ENCODE measurements at regions not wholly inside any gene's neighbourhood (a gene's known extent, or its start where the extent isn't known, plus 50 kb on each side); places are given as distances from the start of the nearest gene placed in this dataset.
"Not testable (repeated sequence)": the region's sequence is repeated elsewhere in the genome, so short reads cannot be mapped to it uniquely, and the experiment has no call there.

GRCh38 chr10:90218846-90219245, 517.5 kb downstream of the KIF20B start:
- Histone ChIP-seq H3K9me3 (ENCODE audit: control insufficient read depth, low read length) (no peaks in the 10 kb centered on the region), H3K4me3 (ENCODE audit: insufficient read depth, low read depth, low read length, poor library complexity, severe bottlenecking) (no peak overlapping the region), H3K27ac (ENCODE audit: insufficient read depth, low read length, poor library complexity, severe bottlenecking) (no peak overlapping the region), H3K36me3 (ENCODE audit: control insufficient read depth, insufficient read depth, low read length) (no peaks in the 10 kb centered on the region), H3K27me3 (replicated peaks; ENCODE audit: control insufficient read depth, insufficient read depth, low read length, poor library complexity, severe bottlenecking) (no peaks in the 10 kb centered on the region), H3K4me1 (ENCODE audit: control insufficient read depth, insufficient read depth, low read length, poor library complexity, severe bottlenecking) (no peaks in the 10 kb centered on the region)
- DNase-seq: no peak

- H3K36me3 ChIP-seq (ENCODE audit: control insufficient read depth, insufficient read depth, low read length): no peaks in the 10 kb centered on the region
- H3K4me1 ChIP-seq (ENCODE audit: control insufficient read depth, insufficient read depth, low read length, poor library complexity, severe bottlenecking): no peaks in the 10 kb centered on the region
- no peak overlapping the region for H3K27ac ChIP-seq (ENCODE audit: insufficient read depth, low read length, poor library complexity, severe bottlenecking)
- H3K4me3 ChIP-seq (ENCODE audit: insufficient read depth, low read depth, low read length, poor library complexity, severe bottlenecking): no peak overlapping the region
- no peak for DNase-seq
- H3K9me3 ChIP-seq (ENCODE audit: control insufficient read depth, low read length): no peaks in the 10 kb centered on the region
- no peaks in the 10 kb centered on the region for H3K27me3 ChIP-seq (replicated peaks; ENCODE audit: control insufficient read depth, insufficient read depth, low read length, poor library complexity, severe bottlenecking)
Measured at GRCh38 chr10:90222372-90222771, 521.0 kb downstream of the KIF20B start.

- no peak for DNase-seq
- Histone ChIP-seq H3K4me1 (ENCODE audit: control insufficient read depth, insufficient read depth, low read length, poor library complexity, severe bottlenecking) (no peaks in the 10 kb centered on the region), H3K4me3 (ENCODE audit: insufficient read depth, low read depth, low read length, poor library complexity, severe bottlenecking) (no peak overlapping the region), H3K27ac (ENCODE audit: insufficient read depth, low read length, poor library complexity, severe bottlenecking) (no peak overlapping the region), H3K36me3 (ENCODE audit: control insufficient read depth, insufficient read depth, low read length) (no peaks in the 10 kb centered on the region), H3K27me3 (replicated peaks; ENCODE audit: control insufficient read depth, insufficient read depth, low read length, poor library complexity, severe bottlenecking) (no peaks in the 10 kb centered on the region), H3K9me3 (ENCODE audit: control insufficient read depth, low read length) (no peaks in the 10 kb centered on the region)
Measured at GRCh38 chr10:90222939-90223338, 521.5 kb downstream of the KIF20B start.

- Histone ChIP-seq H3K27ac (ENCODE audit: insufficient read depth, low read length, poor library complexity, severe bottlenecking) (no peak overlapping the region), H3K27me3 (replicated peaks; ENCODE audit: control insufficient read depth, insufficient read depth, low read length, poor library complexity, severe bottlenecking) (no peaks in the 10 kb centered on the region), H3K36me3 (ENCODE audit: control insufficient read depth, insufficient read depth, low read length) (no peaks in the 10 kb centered on the region), H3K9me3 (ENCODE audit: control insufficient read depth, low read length) (no peaks in the 10 kb centered on the region), H3K4me1 (ENCODE audit: control insufficient read depth, insufficient read depth, low read length, poor library complexity, severe bottlenecking) (no peaks in the 10 kb centered on the region), H3K4me3 (ENCODE audit: insufficient read depth, low read depth, low read length, poor library complexity, severe bottlenecking) (no peak overlapping the region)
- DNase-seq: no peak
Measured at GRCh38 chr10:90224791-90225566, 523.6 kb downstream of the KIF20B start.

GRCh38 chr10:90226517-90226916, 525.1 kb downstream of the KIF20B start:
- no peaks in the 10 kb centered on the region for H3K9me3 ChIP-seq (ENCODE audit: control insufficient read depth, low read length)
- no peaks in the 10 kb centered on the region for H3K4me1 ChIP-seq (ENCODE audit: control insufficient read depth, insufficient read depth, low read length, poor library complexity, severe bottlenecking)
- no peak overlapping the region for H3K27ac ChIP-seq (ENCODE audit: insufficient read depth, low read length, poor library complexity, severe bottlenecking)
- H3K36me3 ChIP-seq (ENCODE audit: control insufficient read depth, insufficient read depth, low read length): no peaks in the 10 kb centered on the region
- no peak overlapping the region for H3K4me3 ChIP-seq (ENCODE audit: insufficient read depth, low read depth, low read length, poor library complexity, severe bottlenecking)
- DNase-seq: no peak
- H3K27me3 ChIP-seq (replicated peaks; ENCODE audit: control insufficient read depth, insufficient read depth, low read length, poor library complexity, severe bottlenecking): no peaks in the 10 kb centered on the region

GRCh38 chr10:90227217-90227656, 525.8 kb downstream of the KIF20B start:
- Histone ChIP-seq H3K36me3 (ENCODE audit: control insufficient read depth, insufficient read depth, low read length) (no peaks in the 10 kb centered on the region), H3K4me3 (ENCODE audit: insufficient read depth, low read depth, low read length, poor library complexity, severe bottlenecking) (no peak overlapping the region), H3K9me3 (ENCODE audit: control insufficient read depth, low read length) (no peaks in the 10 kb centered on the region), H3K27ac (ENCODE audit: insufficient read depth, low read length, poor library complexity, severe bottlenecking) (no peak overlapping the region), H3K4me1 (ENCODE audit: control insufficient read depth, insufficient read depth, low read length, poor library complexity, severe bottlenecking) (no peaks in the 10 kb centered on the region), H3K27me3 (replicated peaks; ENCODE audit: control insufficient read depth, insufficient read depth, low read length, poor library complexity, severe bottlenecking) (no peaks in the 10 kb centered on the region)
- no peak for DNase-seq

- Histone ChIP-seq H3K36me3 (ENCODE audit: control insufficient read depth, insufficient read depth, low read length) (no peaks in the 10 kb centered on the region), H3K27me3 (replicated peaks; ENCODE audit: control insufficient read depth, insufficient read depth, low read length, poor library complexity, severe bottlenecking) (no peaks in the 10 kb centered on the region), H3K4me3 (ENCODE audit: insufficient read depth, low read depth, low read length, poor library complexity, severe bottlenecking) (no peak overlapping the region), H3K9me3 (ENCODE audit: control insufficient read depth, low read length) (no peaks in the 10 kb centered on the region), H3K27ac (ENCODE audit: insufficient read depth, low read length, poor library complexity, severe bottlenecking) (no peak overlapping the region), H3K4me1 (ENCODE audit: control insufficient read depth, insufficient read depth, low read length, poor library complexity, severe bottlenecking) (no peaks in the 10 kb centered on the region)
- DNase-seq: no peak
Measured at GRCh38 chr10:90227786-90228185, 526.4 kb downstream of the KIF20B start.

- H3K9me3 ChIP-seq (ENCODE audit: control insufficient read depth, low read length): no peaks in the 10 kb centered on the region
- no peak for DNase-seq
- no peaks in the 10 kb centered on the region for H3K27me3 ChIP-seq (replicated peaks; ENCODE audit: control insufficient read depth, insufficient read depth, low read length, poor library complexity, severe bottlenecking)
- H3K27ac ChIP-seq (ENCODE audit: insufficient read depth, low read length, poor library complexity, severe bottlenecking): no peak overlapping the region
- no peaks in the 10 kb centered on the region for H3K36me3 ChIP-seq (ENCODE audit: control insufficient read depth, insufficient read depth, low read length)
- H3K4me1 ChIP-seq (ENCODE audit: control insufficient read depth, insufficient read depth, low read length, poor library complexity, severe bottlenecking): no peaks in the 10 kb centered on the region
- H3K4me3 ChIP-seq (ENCODE audit: insufficient read depth, low read depth, low read length, poor library complexity, severe bottlenecking): no peak overlapping the region
Measured at GRCh38 chr10:90229486-90229885, 528.1 kb downstream of the KIF20B start.

- H3K27ac ChIP-seq (ENCODE audit: insufficient read depth, low read length, poor library complexity, severe bottlenecking); H3K9me3 ChIP-seq (ENCODE audit: control insufficient read depth, low read length); H3K4me3 ChIP-seq (ENCODE audit: insufficient read depth, low read depth, low read length, poor library complexity, severe bottlenecking); H3K4me1 ChIP-seq (ENCODE audit: control insufficient read depth, insufficient read depth, low read length, poor library complexity, severe bottlenecking); DNase-seq; H3K36me3 ChIP-seq (ENCODE audit: control insufficient read depth, insufficient read depth, low read length); H3K27me3 ChIP-seq (replicated peaks; ENCODE audit: control insufficient read depth, insufficient read depth, low read length, poor library complexity, severe bottlenecking): not testable (repeated sequence)
Measured at GRCh38 chr10:90233805-90234204, 532.4 kb downstream of the KIF20B start.

GRCh38 chr10:90245623-90246022, 544.2 kb downstream of the KIF20B start:
- H3K27me3 ChIP-seq (replicated peaks; ENCODE audit: control insufficient read depth, insufficient read depth, low read length, poor library complexity, severe bottlenecking): no peaks in the 10 kb centered on the region
- H3K36me3 ChIP-seq (ENCODE audit: control insufficient read depth, insufficient read depth, low read length): no peaks in the 10 kb centered on the region
- no peak overlapping the region for H3K27ac ChIP-seq (ENCODE audit: insufficient read depth, low read length, poor library complexity, severe bottlenecking)
- H3K9me3 ChIP-seq (ENCODE audit: control insufficient read depth, low read length): no peaks in the 10 kb centered on the region
- no peak overlapping the region for H3K4me3 ChIP-seq (ENCODE audit: insufficient read depth, low read depth, low read length, poor library complexity, severe bottlenecking)
- DNase-seq: no peak
- H3K4me1 ChIP-seq (ENCODE audit: control insufficient read depth, insufficient read depth, low read length, poor library complexity, severe bottlenecking): no peaks in the 10 kb centered on the region

All from effector memory CD4-positive, alpha-beta T cell (primary cell).